ENCODE measurements at regions not wholly inside any gene's neighbourhood (a gene's known extent, or its start where the extent isn't known, plus 50 kb on each side); places are given as distances from the start of the nearest gene placed in this dataset.

DNA sequence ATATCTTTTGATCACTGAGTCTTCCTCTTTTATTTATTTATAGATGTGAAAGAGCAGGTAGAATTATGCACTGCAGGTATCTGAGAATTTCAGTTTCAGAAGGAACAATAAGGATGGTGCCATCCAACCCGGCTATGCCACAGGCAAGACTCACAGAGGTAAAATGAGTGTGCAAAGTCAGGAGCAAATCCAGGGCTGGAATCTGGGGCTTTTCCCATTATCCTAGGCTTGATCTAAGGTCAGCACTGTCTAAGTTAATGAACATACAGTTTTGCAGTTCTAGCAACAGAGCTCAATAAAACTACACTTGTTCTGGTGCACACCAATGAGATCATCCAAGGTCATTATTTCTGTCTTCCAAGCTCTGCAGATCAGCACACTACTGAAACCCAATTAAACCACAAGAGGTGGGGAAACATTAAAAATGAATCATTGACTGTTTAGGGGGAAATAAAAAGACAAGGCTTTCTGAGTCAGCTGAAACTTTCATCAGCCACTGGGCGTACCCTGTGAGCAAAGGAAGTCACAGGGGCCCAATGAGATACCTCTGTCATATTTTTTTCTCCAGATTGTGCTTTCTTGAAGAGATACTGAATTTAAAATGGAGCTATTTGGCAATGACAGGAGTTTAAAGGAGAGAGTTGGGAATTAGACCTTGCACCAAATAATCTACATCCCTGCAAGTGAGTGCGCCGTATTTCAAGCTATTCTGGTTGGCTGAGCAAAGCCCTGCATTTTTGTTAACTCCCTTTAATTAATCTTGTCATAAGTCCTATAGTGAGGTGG is 662.2 kb upstream of the ZNF608 start (continued):
- TF ChIP-seq, protein P1, sequence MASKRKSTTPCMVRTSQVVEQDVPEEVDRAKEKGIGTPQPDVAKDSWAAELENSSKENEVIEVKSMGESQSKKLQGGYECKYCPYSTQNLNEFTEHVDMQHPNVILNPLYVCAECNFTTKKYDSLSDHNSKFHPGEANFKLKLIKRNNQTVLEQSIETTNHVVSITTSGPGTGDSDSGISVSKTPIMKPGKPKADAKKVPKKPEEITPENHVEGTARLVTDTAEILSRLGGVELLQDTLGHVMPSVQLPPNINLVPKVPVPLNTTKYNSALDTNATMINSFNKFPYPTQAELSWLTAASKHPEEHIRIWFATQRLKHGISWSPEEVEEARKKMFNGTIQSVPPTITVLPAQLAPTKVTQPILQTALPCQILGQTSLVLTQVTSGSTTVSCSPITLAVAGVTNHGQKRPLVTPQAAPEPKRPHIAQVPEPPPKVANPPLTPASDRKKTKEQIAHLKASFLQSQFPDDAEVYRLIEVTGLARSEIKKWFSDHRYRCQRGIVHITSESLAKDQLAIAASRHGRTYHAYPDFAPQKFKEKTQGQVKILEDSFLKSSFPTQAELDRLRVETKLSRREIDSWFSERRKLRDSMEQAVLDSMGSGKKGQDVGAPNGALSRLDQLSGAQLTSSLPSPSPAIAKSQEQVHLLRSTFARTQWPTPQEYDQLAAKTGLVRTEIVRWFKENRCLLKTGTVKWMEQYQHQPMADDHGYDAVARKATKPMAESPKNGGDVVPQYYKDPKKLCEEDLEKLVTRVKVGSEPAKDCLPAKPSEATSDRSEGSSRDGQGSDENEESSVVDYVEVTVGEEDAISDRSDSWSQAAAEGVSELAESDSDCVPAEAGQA (IDR thresholded peaks at IDR 0.05; ENCODE audit: low read depth): no peak
- TF ChIP-seq, protein P1 (CRISPR knock-in tag; IDR thresholded peaks at IDR 0.05; ENCODE audit: borderline replicate concordance): no peak
- no peak for TF ChIP-seq PHF5A (CRISPR knock-in tag; IDR thresholded peaks at IDR 0.05; ENCODE audit: low read depth, unreplicated experiment)
- TF ChIP-seq, protein P2, sequence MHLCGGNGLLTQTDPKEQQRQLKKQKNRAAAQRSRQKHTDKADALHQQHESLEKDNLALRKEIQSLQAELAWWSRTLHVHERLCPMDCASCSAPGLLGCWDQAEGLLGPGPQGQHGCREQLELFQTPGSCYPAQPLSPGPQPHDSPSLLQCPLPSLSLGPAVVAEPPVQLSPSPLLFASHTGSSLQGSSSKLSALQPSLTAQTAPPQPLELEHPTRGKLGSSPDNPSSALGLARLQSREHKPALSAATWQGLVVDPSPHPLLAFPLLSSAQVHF (CRISPR knock-in tag; IDR thresholded peaks at IDR 0.05): no peak
- no peak for TF ChIP-seq NFE2L1 (CRISPR knock-in tag; IDR thresholded peaks at IDR 0.05; ENCODE audit: borderline replicate concordance)
- TF ChIP-seq BRCA1 (CRISPR knock-in tag; IDR thresholded peaks at IDR 0.05): no peak
- no peak for TF ChIP-seq REXO4 (CRISPR knock-in tag; IDR thresholded peaks at IDR 0.05; ENCODE audit: borderline replicate concordance)
- TF ChIP-seq POLR2A (IDR thresholded peaks at IDR 0.05; ENCODE audit: insufficient read depth in 1 of 2, low read depth in 2 of 2, low read length in 2 of 2): no peak

All from HepG2 (cell line).